HepG2 (cell line): ENCODE measurements at regions not wholly inside any gene's neighbourhood (a gene's known extent, or its start where the extent isn't known, plus 50 kb on each side); places are given as distances from the start of the nearest gene placed in this dataset.

Source experiments
- ATAC-seq: fragments of 200-7000 bp; cut with Tn5 transposase; 3 replicates; pipeline ENCODE4 v1.9.1; 2020; ENCODE audit warnings: mild to moderate bottlenecking, moderate library complexity
- BruUV-seq: library from RNA; stranded (reverse); fragments of 400-500 nt; replicated peaks from 2 replicates; lab custom pipeline; 2021; lab: Mats Ljungman, UMichigan
- CTCF ChIA-PET: fragments of 300-600 bp; formaldehyde crosslinking; extraction: SDS; loops from one replicate; lab custom pipeline; 2021; ENCODE audit warnings: low total read pairs, inconsistent platforms, low intra/inter-chr PET ratio; lab: Yijun Ruan, JAX
- POLR2A ChIA-PET: fragments of 350-600 bp; sonication (Branson Sonifier 250); formaldehyde crosslinking; loops from one replicate; lab custom pipeline; 2020; ENCODE audit warnings: antibody characterized with exemption, inconsistent platforms; lab: Yijun Ruan, JAX
- DNase-seq: peaks from one replicate; pipeline ENCODE4 v3.0.0-alpha.2; 2015; ENCODE audit warnings: low spot score
- FAIRE-seq: peaks from 3 replicates; lab custom pipeline; 2011; peaks lifted over from hg19 to GRCh38; lab: Jason Lieb, UNC
- H2AFZ ChIP-seq: one replicate; pipeline ENCODE4 v1.6.1; 2011; ENCODE audit warnings: low read length, inconsistent platforms
- H3K27ac ChIP-seq: fragments of 300-600 bp; 3 replicates; pipeline ENCODE4 v1.8.0; 2011; ENCODE audit warnings: mixed run types, mild to moderate bottlenecking, mixed read lengths, low read length, inconsistent platforms; ENCODE audit not compliant: insufficient read depth; ENCODE audit errors: extremely low read length
- H3K27me3 ChIP-seq, 2 experiments: fragments of 200-600 bp in 1 of 2; 2 replicates in 1 of 2; 3 replicates in 1 of 2; pipeline versions ENCODE4 v1.6.0 to v1.8.0; 2011; ENCODE audit warnings: low read length in 2 of 2, mild to moderate bottlenecking in 2 of 2, moderate library complexity in 2 of 2, inconsistent platforms in 1 of 2; ENCODE audit not compliant: insufficient read depth in 2 of 2, control insufficient read depth in 1 of 2
- H3K36me3 ChIP-seq, 2 experiments: fragments of 200-600 bp in 1 of 2; replicated peaks in 1 of 2; 2 replicates in 1 of 2; 3 replicates in 1 of 2; pipeline versions ENCODE4 v1.5.1 to v1.8.0; 2011; ENCODE audit warnings: low read length in 2 of 2, inconsistent platforms in 1 of 2; ENCODE audit not compliant: insufficient read depth in 2 of 2, control insufficient read depth in 1 of 2
- H3K4me1 ChIP-seq: 2 replicates; pipeline ENCODE4 v1.5.1; 2012; ENCODE audit warnings: low read length, inconsistent platforms; ENCODE audit not compliant: insufficient read depth
- H3K4me2 ChIP-seq: 2 replicates; pipeline ENCODE4 v1.6.0; 2011; ENCODE audit warnings: low read depth, low read length, inconsistent platforms
- H3K4me3 ChIP-seq, 3 experiments: fragments of 200-600 bp in 1 of 3; sonication (generic), shearing (Covaris generic) in 1 of 3; replicated peaks in 1 of 3; 2 replicates each; pipeline ENCODE4 v1.5.1; 2011 to 2016; ENCODE audit warnings: low read length in 3 of 3, inconsistent platforms in 2 of 3, low read depth in 2 of 3, mild to moderate bottlenecking in 2 of 3, control low read depth in 1 of 3, mixed read lengths in 1 of 3; ENCODE audit not compliant: insufficient read depth in 1 of 3
- H3K79me2 ChIP-seq: one replicate; pipeline ENCODE4 v1.6.1; 2011; ENCODE audit warnings: low read length, inconsistent platforms; ENCODE audit not compliant: insufficient read depth
- H3K9ac ChIP-seq: 2 replicates; pipeline ENCODE4 v1.6.0; 2011; ENCODE audit warnings: mild to moderate bottlenecking, low read depth, low read length, inconsistent platforms; ENCODE audit not compliant: insufficient read depth
- H3K9me3 ChIP-seq: 2 replicates; pipeline ENCODE4 v1.5.1; 2012; ENCODE audit warnings: mild to moderate bottlenecking, low read length
- H4K20me1 ChIP-seq: 2 replicates; pipeline ENCODE4 v1.6.0; 2011; ENCODE audit warnings: inconsistent platforms, mild to moderate bottlenecking, low read length, moderate library complexity; ENCODE audit not compliant: insufficient read depth
- ELF3 ChIP-seq: IDR thresholded peaks from 2 replicates; pipeline ENCODE4 v1.6.1; 2016; ENCODE audit warnings: missing genetic modification reagents, missing compliant biosample characterization
- FOXO1 ChIP-seq: sonication (generic); formaldehyde crosslinking; IDR thresholded peaks from 2 replicates; pipeline ENCODE4 v1.4.0; 2020; ENCODE audit warnings: missing genetic modification reagents
- NAIF1 ChIP-seq: sonication (generic); formaldehyde crosslinking; IDR thresholded peaks from 2 replicates; pipeline ENCODE4 v1.5.0; 2020; ENCODE audit warnings: mild to moderate bottlenecking, missing genetic modification reagents, borderline replicate concordance
- SSRP1 ChIP-seq: IDR thresholded peaks from 2 replicates; pipeline ENCODE4 v1.6.1; 2016; ENCODE audit warnings: control low read depth
- ZBTB21 ChIP-seq: sonication (generic); formaldehyde crosslinking; IDR thresholded peaks from 2 replicates; pipeline ENCODE4 v1.4.0; 2020; ENCODE audit warnings: missing genetic modification reagents
- ZBTB8A ChIP-seq: sonication (generic); formaldehyde crosslinking; IDR thresholded peaks from 2 replicates; pipeline ENCODE4 v1.4.0; 2020; ENCODE audit warnings: mild to moderate bottlenecking, low read depth, missing genetic modification reagents, borderline replicate concordance
- ZNF430 ChIP-seq: sonication (generic); formaldehyde crosslinking; IDR thresholded peaks from 2 replicates; pipeline ENCODE4 v1.9.0; 2021; ENCODE audit warnings: mild to moderate bottlenecking, missing genetic modification reagents
- ZNF724P ChIP-seq: sonication (generic); formaldehyde crosslinking; IDR thresholded peaks from 2 replicates; pipeline ENCODE4 v1.8.0; 2022; ENCODE audit warnings: missing genetic modification reagents, borderline replicate concordance
- WGBS: methylation state at CpG from one replicate; pipeline ENCODE4 v1.1.6; 2017; ENCODE audit warnings: low lambda C conversion rate; 5-methylcytosine and 5-hydroxymethylcytosine counted together
- in situ Hi-C: cut with HindIII; loops from 2 replicates; pipeline ENCODE4 v1.10.0; 2017; ENCODE audit warnings: low pct_unique_long_range_greater_than_20kb; ENCODE audit not compliant: extremely low pct_ligation_motif_present
- intact Hi-C: fragments of 100-400 bp; cut with micrococcal nuclease; formaldehyde crosslinking; loops from one replicate; pipeline ENCODE4 v1.10.0; 2022; ENCODE audit not compliant: unreplicated experiment
- TF ChIP-seq, protein P1 (sequence below): sonication (generic); formaldehyde crosslinking; IDR thresholded peaks from 2 replicates; pipeline ENCODE4 v1.4.0; 2020; ENCODE audit warnings: mild to moderate bottlenecking, missing genetic modification reagents
- TF ChIP-seq, protein P2 (sequence below): sonication (generic); formaldehyde crosslinking; IDR thresholded peaks from 2 replicates; pipeline ENCODE4 v1.4.0; 2020; ENCODE audit warnings: mild to moderate bottlenecking, missing genetic modification reagents
- TF ChIP-seq, protein P3 (sequence below): sonication (generic); formaldehyde crosslinking; IDR thresholded peaks from 2 replicates; pipeline ENCODE4 v1.8.0; 2022; ENCODE audit warnings: mild to moderate bottlenecking, missing genetic modification reagents, moderate library complexity
- TF ChIP-seq, protein P4 (sequence below): sonication (generic); formaldehyde crosslinking; IDR thresholded peaks from 2 replicates; pipeline ENCODE4 v1.5.0; 2020; ENCODE audit warnings: mild to moderate bottlenecking, missing genetic modification reagents

DNA sequence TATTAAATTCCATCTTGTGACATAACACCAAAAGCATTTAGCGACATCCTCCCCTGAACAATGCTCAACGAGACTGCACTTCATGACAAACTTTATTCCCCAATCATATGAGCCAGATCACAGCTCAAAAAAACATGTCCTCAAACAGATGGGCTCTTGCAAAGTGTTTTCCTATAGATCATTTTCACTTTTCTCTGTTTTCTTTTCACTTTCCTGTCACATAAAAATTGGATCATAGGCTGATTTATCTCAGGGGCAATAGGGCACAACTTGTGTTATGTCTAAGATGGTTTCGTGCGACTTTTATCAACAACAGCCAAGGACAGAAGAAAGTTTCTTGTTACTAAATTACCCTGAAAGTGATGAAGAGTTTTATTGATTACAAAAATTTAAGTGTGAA is 206.1 kb downstream of the WDR11 start (continued):
- TF ChIP-seq, protein P1, sequence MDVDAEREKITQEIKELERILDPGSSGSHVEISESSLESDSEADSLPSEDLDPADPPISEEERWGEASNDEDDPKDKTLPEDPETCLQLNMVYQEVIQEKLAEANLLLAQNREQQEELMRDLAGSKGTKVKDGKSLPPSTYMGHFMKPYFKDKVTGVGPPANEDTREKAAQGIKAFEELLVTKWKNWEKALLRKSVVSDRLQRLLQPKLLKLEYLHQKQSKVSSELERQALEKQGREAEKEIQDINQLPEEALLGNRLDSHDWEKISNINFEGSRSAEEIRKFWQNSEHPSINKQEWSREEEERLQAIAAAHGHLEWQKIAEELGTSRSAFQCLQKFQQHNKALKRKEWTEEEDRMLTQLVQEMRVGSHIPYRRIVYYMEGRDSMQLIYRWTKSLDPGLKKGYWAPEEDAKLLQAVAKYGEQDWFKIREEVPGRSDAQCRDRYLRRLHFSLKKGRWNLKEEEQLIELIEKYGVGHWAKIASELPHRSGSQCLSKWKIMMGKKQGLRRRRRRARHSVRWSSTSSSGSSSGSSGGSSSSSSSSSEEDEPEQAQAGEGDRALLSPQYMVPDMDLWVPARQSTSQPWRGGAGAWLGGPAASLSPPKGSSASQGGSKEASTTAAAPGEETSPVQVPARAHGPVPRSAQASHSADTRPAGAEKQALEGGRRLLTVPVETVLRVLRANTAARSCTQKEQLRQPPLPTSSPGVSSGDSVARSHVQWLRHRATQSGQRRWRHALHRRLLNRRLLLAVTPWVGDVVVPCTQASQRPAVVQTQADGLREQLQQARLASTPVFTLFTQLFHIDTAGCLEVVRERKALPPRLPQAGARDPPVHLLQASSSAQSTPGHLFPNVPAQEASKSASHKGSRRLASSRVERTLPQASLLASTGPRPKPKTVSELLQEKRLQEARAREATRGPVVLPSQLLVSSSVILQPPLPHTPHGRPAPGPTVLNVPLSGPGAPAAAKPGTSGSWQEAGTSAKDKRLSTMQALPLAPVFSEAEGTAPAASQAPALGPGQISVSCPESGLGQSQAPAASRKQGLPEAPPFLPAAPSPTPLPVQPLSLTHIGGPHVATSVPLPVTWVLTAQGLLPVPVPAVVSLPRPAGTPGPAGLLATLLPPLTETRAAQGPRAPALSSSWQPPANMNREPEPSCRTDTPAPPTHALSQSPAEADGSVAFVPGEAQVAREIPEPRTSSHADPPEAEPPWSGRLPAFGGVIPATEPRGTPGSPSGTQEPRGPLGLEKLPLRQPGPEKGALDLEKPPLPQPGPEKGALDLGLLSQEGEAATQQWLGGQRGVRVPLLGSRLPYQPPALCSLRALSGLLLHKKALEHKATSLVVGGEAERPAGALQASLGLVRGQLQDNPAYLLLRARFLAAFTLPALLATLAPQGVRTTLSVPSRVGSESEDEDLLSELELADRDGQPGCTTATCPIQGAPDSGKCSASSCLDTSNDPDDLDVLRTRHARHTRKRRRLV: no peak
- TF ChIP-seq, protein P2, sequence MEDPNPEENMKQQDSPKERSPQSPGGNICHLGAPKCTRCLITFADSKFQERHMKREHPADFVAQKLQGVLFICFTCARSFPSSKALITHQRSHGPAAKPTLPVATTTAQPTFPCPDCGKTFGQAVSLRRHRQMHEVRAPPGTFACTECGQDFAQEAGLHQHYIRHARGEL (CRISPR knock-in tag): no peak

DNA sequence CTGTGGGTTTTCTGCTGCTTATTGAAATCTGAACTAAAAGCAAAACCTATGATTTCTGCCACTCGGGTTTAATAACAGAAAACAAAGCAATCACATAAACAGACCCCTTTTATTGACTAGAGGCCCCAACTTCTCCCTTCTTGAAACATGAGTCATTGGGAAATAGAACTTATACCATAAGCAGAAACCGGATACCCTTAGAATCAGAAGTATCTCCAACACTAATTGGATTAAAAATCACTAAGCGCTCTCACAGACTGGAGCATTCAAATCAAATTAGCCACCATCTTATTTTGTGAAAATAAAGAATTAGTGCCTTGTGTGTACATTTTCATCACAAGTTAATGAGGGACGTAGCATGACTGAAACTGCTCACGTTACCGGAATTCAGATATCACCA is 206.9 kb downstream of the WDR11 start:
- H3K27me3 ChIP-seq: no peaks in the 10 kb centered on the region
- ChIA-PET POLR2A (no interaction called here), CTCF (no interaction called here)
- WGBS: 89% methylated on average over 6 of the region's 6 CpGs
- H3K9ac ChIP-seq: no peak overlapping the region
- H3K4me3 ChIP-seq: no peak overlapping the region
- no TSS peak for BruUV-seq
- H3K36me3 ChIP-seq: no peaks in the 10 kb centered on the region
- no peak overlapping the region for H2AFZ ChIP-seq
- ATAC-seq: no peak
- no peak overlapping the region for H3K27ac ChIP-seq
- H3K4me1 ChIP-seq: peaks cover 6% of the 10 kb centered on the region
- intact Hi-C loops: no loop called here
- FAIRE-seq: no peak
- no peaks in the 10 kb centered on the region for H3K79me2 ChIP-seq
- no peak for DNase-seq
- H4K20me1 ChIP-seq: no peaks in the 10 kb centered on the region
- in situ Hi-C loops: no loop called here
- H3K9me3 ChIP-seq: no peaks in the 10 kb centered on the region
- no peak overlapping the region for H3K4me2 ChIP-seq
- TF ChIP-seq ZNF430 (CRISPR knock-in tag) (no peak), NAIF1 (CRISPR knock-in tag) (no peak), ELF3 (CRISPR knock-in tag) (no peak), ZBTB8A (CRISPR knock-in tag) (no peak), ZBTB21 (CRISPR knock-in tag) (no peak), SSRP1 (CRISPR knock-in tag) (no peak), FOXO1 (CRISPR knock-in tag) (no peak), ZNF724P (CRISPR knock-in tag) (no peak)
- TF ChIP-seq, protein P3, sequence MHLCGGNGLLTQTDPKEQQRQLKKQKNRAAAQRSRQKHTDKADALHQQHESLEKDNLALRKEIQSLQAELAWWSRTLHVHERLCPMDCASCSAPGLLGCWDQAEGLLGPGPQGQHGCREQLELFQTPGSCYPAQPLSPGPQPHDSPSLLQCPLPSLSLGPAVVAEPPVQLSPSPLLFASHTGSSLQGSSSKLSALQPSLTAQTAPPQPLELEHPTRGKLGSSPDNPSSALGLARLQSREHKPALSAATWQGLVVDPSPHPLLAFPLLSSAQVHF (CRISPR knock-in tag): no peak
- TF ChIP-seq, protein P4, sequence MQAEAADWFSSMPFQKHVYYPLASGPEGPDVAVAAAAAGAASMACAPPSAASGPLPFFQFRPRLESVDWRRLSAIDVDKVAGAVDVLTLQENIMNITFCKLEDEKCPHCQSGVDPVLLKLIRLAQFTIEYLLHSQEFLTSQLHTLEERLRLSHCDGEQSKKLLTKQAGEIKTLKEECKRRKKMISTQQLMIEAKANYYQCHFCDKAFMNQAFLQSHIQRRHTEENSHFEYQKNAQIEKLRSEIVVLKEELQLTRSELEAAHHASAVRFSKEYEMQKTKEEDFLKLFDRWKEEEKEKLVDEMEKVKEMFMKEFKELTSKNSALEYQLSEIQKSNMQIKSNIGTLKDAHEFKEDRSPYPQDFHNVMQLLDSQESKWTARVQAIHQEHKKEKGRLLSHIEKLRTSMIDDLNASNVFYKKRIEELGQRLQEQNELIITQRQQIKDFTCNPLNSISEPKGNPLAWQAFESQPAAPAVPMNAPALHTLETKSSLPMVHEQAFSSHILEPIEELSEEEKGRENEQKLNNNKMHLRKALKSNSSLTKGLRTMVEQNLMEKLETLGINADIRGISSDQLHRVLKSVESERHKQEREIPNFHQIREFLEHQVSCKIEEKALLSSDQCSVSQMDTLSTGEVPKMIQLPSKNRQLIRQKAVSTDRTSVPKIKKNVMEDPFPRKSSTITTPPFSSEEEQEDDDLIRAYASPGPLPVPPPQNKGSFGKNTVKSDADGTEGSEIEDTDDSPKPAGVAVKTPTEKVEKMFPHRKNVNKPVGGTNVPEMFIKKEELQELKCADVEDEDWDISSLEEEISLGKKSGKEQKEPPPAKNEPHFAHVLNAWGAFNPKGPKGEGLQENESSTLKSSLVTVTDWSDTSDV (CRISPR knock-in tag): no peak
